ENCODE measurements at regions not wholly inside any gene's neighbourhood (a gene's known extent, or its start where the extent isn't known, plus 50 kb on each side); places are given as distances from the start of the nearest gene placed in this dataset.

- H3K9me3 ChIP-seq (ENCODE audit: control insufficient read depth, insufficient read depth, low read length) = no peaks in the 10 kb centered on the region
- H3K9me2 ChIP-seq (replicated peaks; ENCODE audit: control insufficient read depth, low read length) = no peaks in the 10 kb centered on the region
- no peak overlapping the region for H3K4me2 ChIP-seq (ENCODE audit: low read length)
- no peaks in the 10 kb centered on the region for H3K27me3 ChIP-seq (ENCODE audit: control insufficient read depth, low read length)
- no peaks in the 10 kb centered on the region for H3F3A ChIP-seq (ENCODE audit: control insufficient read depth, insufficient read depth)
- H3K79me2 ChIP-seq (ENCODE audit: control insufficient read depth, low read length) = no peaks in the 10 kb centered on the region
- TF ChIP-seq CTCF (IDR thresholded peaks at IDR 0.05; ENCODE audit: low read depth, low read length, poor library complexity, severe bottlenecking) (no peak), EZH2phosphoT487 (IDR thresholded peaks at IDR 0.05; ENCODE audit: borderline replicate concordance, low read length) (no peak)
- H3K36me3 ChIP-seq (ENCODE audit: control insufficient read depth, low read length) = no peaks in the 10 kb centered on the region
- H4K20me1 ChIP-seq (ENCODE audit: control insufficient read depth, insufficient read depth, low read depth, low read length) = no peaks in the 10 kb centered on the region
- H3K4me1 ChIP-seq (ENCODE audit: control insufficient read depth, low read length) = no peaks in the 10 kb centered on the region
- H3K27ac ChIP-seq (ENCODE audit: low read depth, low read length) = no peak overlapping the region
- H3K4me3 ChIP-seq (ENCODE audit: low read length) = no peak overlapping the region
Measured at GRCh38 chr7:115471891-115472290, 550.0 kb downstream of the MDFIC start.

- no peaks in the 10 kb centered on the region for H3K27me3 ChIP-seq (ENCODE audit: control insufficient read depth, low read length)
- H3K4me1 ChIP-seq (ENCODE audit: control insufficient read depth, low read length) = no peaks in the 10 kb centered on the region
- no peak overlapping the region for H3K27ac ChIP-seq (ENCODE audit: low read depth, low read length)
- H3K9me2 ChIP-seq (replicated peaks; ENCODE audit: control insufficient read depth, low read length) = no peaks in the 10 kb centered on the region
- H3K36me3 ChIP-seq (ENCODE audit: control insufficient read depth, low read length) = no peaks in the 10 kb centered on the region
- no peak for TF ChIP-seq EZH2phosphoT487 (IDR thresholded peaks at IDR 0.05; ENCODE audit: borderline replicate concordance, low read length)
- no peak for TF ChIP-seq CTCF (IDR thresholded peaks at IDR 0.05; ENCODE audit: low read depth, low read length, poor library complexity, severe bottlenecking)
- no peak overlapping the region for H3K4me2 ChIP-seq (ENCODE audit: low read length)
- H3F3A ChIP-seq (ENCODE audit: control insufficient read depth, insufficient read depth) = no peaks in the 10 kb centered on the region
- H3K9me3 ChIP-seq (ENCODE audit: control insufficient read depth, insufficient read depth, low read length) = no peaks in the 10 kb centered on the region
- no peaks in the 10 kb centered on the region for H4K20me1 ChIP-seq (ENCODE audit: control insufficient read depth, insufficient read depth, low read depth, low read length)
- no peaks in the 10 kb centered on the region for H3K79me2 ChIP-seq (ENCODE audit: control insufficient read depth, low read length)
- H3K4me3 ChIP-seq (ENCODE audit: low read length) = no peak overlapping the region
Measured at GRCh38 chr7:115462301-115463015, 540.6 kb downstream of the MDFIC start.

- TF ChIP-seq CTCF (IDR thresholded peaks at IDR 0.05; ENCODE audit: low read depth, low read length, poor library complexity, severe bottlenecking) (no peak), EZH2phosphoT487 (IDR thresholded peaks at IDR 0.05; ENCODE audit: borderline replicate concordance, low read length) (no peak)
- peaks cover 13% of the 10 kb centered on the region; the same call in 1 of the 2 replicates for H3K9me3 ChIP-seq (ENCODE audit: control insufficient read depth, insufficient read depth, low read length)
Measured at GRCh38 chr7:115449689-115450088, 527.8 kb downstream of the MDFIC start.

More at GRCh38 chr7:115449689-115450088, 527.8 kb downstream of the MDFIC start:
- H3K79me2 ChIP-seq (ENCODE audit: control insufficient read depth, low read length) = no peaks in the 10 kb centered on the region
- H3K4me1 ChIP-seq (ENCODE audit: control insufficient read depth, low read length) = peaks cover 9% of the 10 kb centered on the region
- H3K36me3 ChIP-seq (ENCODE audit: control insufficient read depth, low read length) = no peaks in the 10 kb centered on the region
- no peaks in the 10 kb centered on the region for H4K20me1 ChIP-seq (ENCODE audit: control insufficient read depth, insufficient read depth, low read depth, low read length)
- H3K27me3 ChIP-seq (ENCODE audit: control insufficient read depth, low read length) = no peaks in the 10 kb centered on the region
- H3F3A ChIP-seq (ENCODE audit: control insufficient read depth, insufficient read depth) = no peaks in the 10 kb centered on the region
- no peak overlapping the region for H3K4me3 ChIP-seq (ENCODE audit: low read length)
- no peak overlapping the region for H3K27ac ChIP-seq (ENCODE audit: low read depth, low read length)
- H3K4me2 ChIP-seq (ENCODE audit: low read length) = no peak overlapping the region
- no peaks in the 10 kb centered on the region for H3K9me2 ChIP-seq (replicated peaks; ENCODE audit: control insufficient read depth, low read length)
